Neuronal stem cell (in vitro differentiated cells): ENCODE measurements at regions not wholly inside any gene's neighbourhood (a gene's known extent, or its start where the extent isn't known, plus 50 kb on each side); places are given as distances from the start of the nearest gene placed in this dataset.

ENCODE experiments used
- DNase-seq: peaks from one replicate; pipeline ENCODE4 v3.0.0-alpha.2; 2013; ENCODE audit warnings: low spot score
- H2AFZ ChIP-seq: one replicate; pipeline ENCODE4 v1.6.1; 2013; ENCODE audit warnings: mild to moderate bottlenecking, low read length, inconsistent platforms
- H2AK5ac ChIP-seq: 2 replicates; pipeline ENCODE4 v1.6.1; 2013; ENCODE audit warnings: low read depth, mild to moderate bottlenecking, inconsistent platforms, low read length, moderate library complexity, mixed read lengths
- H2BK120ac ChIP-seq: 2 replicates; pipeline ENCODE4 v1.6.1; 2013; ENCODE audit warnings: low read depth, mild to moderate bottlenecking, inconsistent platforms, low read length, moderate library complexity, mixed read lengths
- H2BK12ac ChIP-seq: one replicate; pipeline ENCODE4 v1.6.1; 2013; ENCODE audit warnings: low read length, inconsistent platforms
- H2BK15ac ChIP-seq: 2 replicates; pipeline ENCODE4 v1.6.1; 2013; ENCODE audit warnings: mild to moderate bottlenecking, low read length, inconsistent platforms, mixed read lengths
- H2BK5ac ChIP-seq: one replicate; pipeline ENCODE4 v1.6.1; 2013; ENCODE audit warnings: inconsistent platforms, mild to moderate bottlenecking, low read length, moderate library complexity
- H3K14ac ChIP-seq: one replicate; pipeline ENCODE4 v1.6.1; 2013; ENCODE audit warnings: low read length, inconsistent platforms
- H3K18ac ChIP-seq: 2 replicates; pipeline ENCODE4 v1.6.1; 2013; ENCODE audit warnings: low read length, inconsistent platforms
- H3K23ac ChIP-seq: 2 replicates; pipeline ENCODE4 v1.6.1; 2013; ENCODE audit warnings: low read depth, mild to moderate bottlenecking, mixed read lengths, low read length, inconsistent platforms; ENCODE audit not compliant: poor library complexity
- H3K27ac ChIP-seq: replicated peaks from 3 replicates; pipeline ENCODE4 v1.5.1; 2013; ENCODE audit warnings: low read length, inconsistent platforms
- H3K27me3 ChIP-seq, 3 experiments: 2 replicates each; pipeline ENCODE4 v1.6.1; 2013; ENCODE audit warnings: low read length in 3 of 3, mild to moderate bottlenecking in 2 of 3, inconsistent platforms in 1 of 3, low read depth in 1 of 3, mixed read lengths in 1 of 3, moderate library complexity in 1 of 3; ENCODE audit not compliant: control insufficient read depth in 3 of 3, insufficient read depth in 3 of 3
- H3K36me3 ChIP-seq, 2 donors: replicated peaks in 1 of 2; 2 replicates each; pipeline ENCODE4 v1.6.1; 2013; ENCODE audit warnings: low read length in 2 of 2; ENCODE audit not compliant: control insufficient read depth in 2 of 2, insufficient read depth in 2 of 2
- H3K4ac ChIP-seq: 2 replicates; pipeline ENCODE4 v1.6.1; 2013; ENCODE audit warnings: inconsistent platforms, mild to moderate bottlenecking, low read length, moderate library complexity
- H3K4me1 ChIP-seq, 2 donors: 1 replicate in 1 of 2; 2 replicates in 1 of 2; pipeline ENCODE4 v1.6.1; 2013; ENCODE audit warnings: low read length in 2 of 2, low read depth in 1 of 2; ENCODE audit not compliant: control insufficient read depth in 2 of 2, insufficient read depth in 1 of 2
- H3K4me2 ChIP-seq: one replicate; pipeline ENCODE4 v1.6.1; 2013; ENCODE audit warnings: mild to moderate bottlenecking, low read length, inconsistent platforms; ENCODE audit not compliant: insufficient read depth, poor library complexity, severe bottlenecking
- H3K4me3 ChIP-seq, 2 donors: 2 replicates each; pipeline ENCODE4 v1.5.1; 2013; ENCODE audit warnings: low read length in 2 of 2, mild to moderate bottlenecking in 2 of 2, inconsistent platforms in 1 of 2, moderate library complexity in 1 of 2
- H3K79me1 ChIP-seq: one replicate; pipeline ENCODE4 v1.6.1; 2013; ENCODE audit warnings: low read depth, mild to moderate bottlenecking, inconsistent platforms, low read length, moderate library complexity
- H3K9ac ChIP-seq: one replicate; pipeline ENCODE4 v1.6.1; 2013; ENCODE audit warnings: mild to moderate bottlenecking, low read depth, low read length, inconsistent platforms; ENCODE audit not compliant: poor library complexity
- H3K9me3 ChIP-seq, 2 donors: replicated peaks in 1 of 2; 2 replicates each; pipeline versions ENCODE3 to v1.6.1; 2013; ENCODE audit warnings: low read length in 2 of 2, mild to moderate bottlenecking in 2 of 2, inconsistent platforms in 1 of 2, low read depth in 1 of 2, mixed read lengths in 1 of 2, moderate library complexity in 1 of 2; ENCODE audit not compliant: control insufficient read depth in 2 of 2, insufficient read depth in 1 of 2
- H4K8ac ChIP-seq: one replicate; pipeline ENCODE4 v1.6.1; 2013; ENCODE audit warnings: low read depth, mild to moderate bottlenecking, inconsistent platforms, low read length, moderate library complexity
- H4K91ac ChIP-seq: one replicate; pipeline ENCODE4 v1.6.1; 2013; ENCODE audit warnings: low read length, low read depth, mild to moderate bottlenecking, inconsistent platforms; ENCODE audit not compliant: poor library complexity
- WGBS, 2 donors: extraction: QIAGEN DNeasy Blood & Tissue Kit; methylation state at CpG; one replicate each; pipeline ENCODE4 v1.1.7; 2013; ENCODE audit warnings: missing lambda C conversion rate in 2 of 2, mixed read lengths in 1 of 2; ENCODE audit not compliant: insufficient read length in 2 of 2, insufficient replicate concordance in 1 of 2; ENCODE audit errors: extremely low coverage in 2 of 2; 5-methylcytosine and 5-hydroxymethylcytosine counted together

DNA sequence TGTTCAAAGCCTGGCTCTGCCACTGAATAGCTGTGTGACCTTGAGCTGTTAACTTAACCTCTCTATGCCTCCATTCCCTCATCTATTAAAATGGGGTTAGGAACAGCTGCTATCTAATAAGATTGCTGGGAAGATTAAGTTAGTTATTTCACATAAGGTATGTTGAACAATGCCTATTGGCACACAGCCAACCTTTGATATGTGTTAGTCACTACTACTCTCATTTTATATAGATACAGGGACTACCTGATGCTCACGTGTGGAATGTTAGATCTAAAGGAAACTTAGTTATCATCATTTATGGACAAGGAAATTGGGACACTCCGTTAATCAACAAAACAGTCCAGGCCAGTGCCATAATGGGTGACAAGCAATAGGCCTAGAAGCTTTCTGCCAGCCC lies 332.4 kb upstream of the PPP2R3A start:
- Histone ChIP-seq H3K4ac (no peak overlapping the region), H3K18ac (no peak overlapping the region), H2BK12ac (no peak overlapping the region), H4K8ac (no peak overlapping the region), H2AFZ (no peak overlapping the region), H3K4me1 (peaks cover 0 to 12% of the 10 kb centered on the region in 2 donors), H4K91ac (no peak overlapping the region), H2BK5ac (no peak overlapping the region), H3K9ac (no peak overlapping the region), H3K79me1 (no peaks in the 10 kb centered on the region), H3K4me2 (no peak overlapping the region), H3K4me3 (no peak overlapping the region), H3K27ac (no peak overlapping the region), H2AK5ac (no peak overlapping the region), H2BK15ac (no peak overlapping the region), H3K27me3 (no peaks in the 10 kb centered on the region), H3K23ac (no peak overlapping the region), H3K14ac (no peak overlapping the region), H3K36me3 (no peaks in the 10 kb centered on the region), H2BK120ac (no peak overlapping the region), H3K9me3 (no peaks in the 10 kb centered on the region)
- WGBS, 2 donors: no CpG with 5 or more reads among the region's 2 CpGs
- no peak for DNase-seq

DNA sequence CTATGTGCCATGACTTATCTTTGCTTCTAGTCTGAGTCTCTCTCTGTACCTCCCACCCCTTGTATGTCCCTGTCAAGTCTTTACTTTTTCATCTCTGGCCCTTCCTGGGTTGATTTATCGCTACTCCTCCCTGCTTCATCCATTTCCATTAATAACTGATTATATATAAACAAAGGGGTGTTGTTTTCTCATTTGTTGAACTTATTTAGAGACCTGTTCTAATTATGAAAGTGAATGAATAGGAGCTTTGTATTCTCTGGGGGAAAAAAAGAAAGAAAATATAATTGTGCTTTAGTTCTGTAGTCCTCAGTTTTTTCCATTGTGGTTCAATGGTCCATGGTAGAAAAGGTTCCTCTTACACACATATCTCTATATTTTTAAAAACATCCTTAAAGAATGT lies 328.9 kb upstream of the PPP2R3A start:
- Histone ChIP-seq H2BK12ac (no peak overlapping the region), H3K14ac (no peak overlapping the region), H3K9me3 (no peaks in the 10 kb centered on the region), H3K27ac (no peak overlapping the region), H3K4me1 (no peaks in the 10 kb centered on the region), H4K91ac (no peak overlapping the region), H3K23ac (no peak overlapping the region), H3K79me1 (no peaks in the 10 kb centered on the region), H3K4ac (no peak overlapping the region), H2BK15ac (no peak overlapping the region), H2BK120ac (no peak overlapping the region), H3K36me3 (no peaks in the 10 kb centered on the region), H3K18ac (no peak overlapping the region), H3K4me2 (no peak overlapping the region), H2AK5ac (no peak overlapping the region), H2BK5ac (no peak overlapping the region), H4K8ac (no peak overlapping the region), H3K27me3 (no peaks in the 10 kb centered on the region), H3K9ac (no peak overlapping the region), H2AFZ (no peak overlapping the region), H3K4me3 (no peak overlapping the region)
- no peak for DNase-seq
- no CpG with 5 or more reads among the region's 1 CpG for WGBS, 2 donors

DNA sequence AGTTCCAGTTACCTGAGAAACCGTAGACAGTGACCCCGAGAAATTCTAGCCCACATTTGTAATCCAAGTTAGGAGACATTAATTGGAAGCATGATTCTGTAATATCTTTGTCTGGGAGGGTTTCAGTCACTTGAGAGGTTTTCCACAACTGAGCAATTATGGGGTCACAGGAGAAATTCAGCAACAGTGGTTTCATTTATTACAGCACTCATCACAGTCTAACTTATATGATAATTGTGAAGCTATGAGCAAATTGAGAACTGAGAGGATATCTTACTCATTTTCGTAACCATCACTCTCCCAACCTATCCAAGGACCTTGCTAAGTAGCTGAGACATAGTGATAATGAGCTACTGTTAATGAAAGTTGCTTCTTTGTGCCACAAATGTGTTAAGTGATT lies 328.5 kb upstream of the PPP2R3A start:
- no peak overlapping the region for H2BK15ac ChIP-seq
- no peak overlapping the region for H2BK12ac ChIP-seq
- no peak for DNase-seq
- H3K4me2 ChIP-seq: no peak overlapping the region
- no peak overlapping the region for H2AFZ ChIP-seq
- no peak overlapping the region for H3K4me3 ChIP-seq
- H3K23ac ChIP-seq: no peak overlapping the region
- no peak overlapping the region for H4K8ac ChIP-seq
- H3K9ac ChIP-seq: no peak overlapping the region
- H3K18ac ChIP-seq: no peak overlapping the region
- H3K14ac ChIP-seq: no peak overlapping the region
- H2BK120ac ChIP-seq: no peak overlapping the region
- H4K91ac ChIP-seq: no peak overlapping the region
- no peak overlapping the region for H3K27ac ChIP-seq
- no peaks in the 10 kb centered on the region for H3K4me1 ChIP-seq
- H3K36me3 ChIP-seq: no peaks in the 10 kb centered on the region
- no CpG with 5 or more reads among the region's 3 CpGs for WGBS, 2 donors
- no peak overlapping the region for H2BK5ac ChIP-seq
- no peaks in the 10 kb centered on the region for H3K79me1 ChIP-seq
- no peaks in the 10 kb centered on the region for H3K9me3 ChIP-seq
- H3K4ac ChIP-seq: no peak overlapping the region
- H2AK5ac ChIP-seq: no peak overlapping the region
- no peaks in the 10 kb centered on the region for H3K27me3 ChIP-seq

GRCh38 chr3:135641761-135642160 lies 323.8 kb upstream of the PPP2R3A start:
- Histone ChIP-seq H4K8ac (no peak overlapping the region), H2AK5ac (no peak overlapping the region), H2BK120ac (no peak overlapping the region), H3K9ac (no peak overlapping the region), H3K27me3 (no peaks in the 10 kb centered on the region), H3K4me2 (no peak overlapping the region), H3K18ac (no peak overlapping the region), H2BK5ac (no peak overlapping the region), H3K36me3 (no peaks in the 10 kb centered on the region), H3K4me1 (no peaks in the 10 kb centered on the region), H3K27ac (no peak overlapping the region), H3K79me1 (no peaks in the 10 kb centered on the region), H3K4me3 (no peak overlapping the region), H2BK12ac (no peak overlapping the region), H4K91ac (no peak overlapping the region), H3K23ac (no peak overlapping the region), H2AFZ (no peak overlapping the region), H3K14ac (no peak overlapping the region), H2BK15ac (no peak overlapping the region), H3K4ac (no peak overlapping the region), H3K9me3 (no peaks in the 10 kb centered on the region)
- no peak for DNase-seq
